HG03060 (cell line): ENCODE measurements at regions not wholly inside any gene's neighbourhood (a gene's known extent, or its start where the extent isn't known, plus 50 kb on each side); places are given as distances from the start of the nearest gene placed in this dataset.
"Not testable (repeated sequence)": the region's sequence is repeated elsewhere in the genome, so short reads cannot be mapped to it uniquely, and the experiment has no call there.

Experiments used
- ATAC-seq: cut with Tn5 transposase; IDR thresholded peaks from one replicate; pipeline ENCODE4 v1.9.1; 2021; ENCODE audit warnings: low read depth, moderate number of reproducible peaks; ENCODE audit not compliant: unreplicated experiment

DNA sequence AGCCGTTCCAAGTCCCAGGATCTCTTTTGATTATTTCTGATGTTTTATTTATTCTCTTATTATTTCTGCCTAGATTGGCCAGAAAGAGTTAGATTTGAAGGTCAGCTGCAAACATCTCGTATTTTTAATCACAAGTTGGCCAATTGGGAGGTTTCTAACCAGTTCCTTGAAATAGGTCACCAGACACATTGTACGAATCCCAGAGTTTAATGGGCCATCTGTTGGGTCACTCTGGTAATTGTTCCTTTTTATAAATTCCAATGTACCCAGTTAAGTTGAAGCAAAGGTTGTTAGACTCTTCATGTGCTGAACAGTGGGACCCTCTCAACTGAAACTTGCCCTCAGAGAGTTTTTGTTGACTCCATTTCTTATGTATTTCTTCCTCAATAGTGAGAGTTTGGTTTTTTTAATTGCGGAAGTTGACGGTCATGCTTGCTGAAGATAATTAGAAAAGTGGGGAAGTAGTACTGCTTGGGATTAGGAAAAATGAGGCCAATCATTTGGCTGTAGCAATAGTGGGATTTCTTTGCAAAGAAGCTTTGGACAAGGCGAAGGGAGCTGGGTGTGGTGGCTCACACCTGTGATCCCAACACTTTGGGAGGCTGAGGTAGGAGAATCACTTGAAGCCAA, 382.7 kb upstream of the RGS6 start:
- ATAC-seq, result no peak

DNA sequence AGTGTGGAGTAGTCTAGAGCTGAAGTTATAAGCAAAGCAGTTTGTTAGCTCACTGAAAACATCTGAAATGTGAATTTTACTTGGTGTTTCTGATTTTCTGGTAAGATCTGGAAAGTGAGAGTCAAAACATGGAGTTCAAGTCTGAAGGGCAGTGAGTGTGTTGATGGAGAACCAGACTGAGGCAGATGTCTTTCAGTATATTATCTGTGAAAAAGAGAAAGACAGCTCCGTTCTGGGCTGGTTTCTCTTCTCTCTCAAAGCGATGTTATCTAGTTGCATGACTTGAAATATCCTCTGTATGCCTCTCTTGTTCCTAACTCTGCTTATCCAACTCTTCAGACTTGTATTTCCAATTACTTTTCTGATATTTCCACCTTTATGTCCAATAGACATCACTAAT, 381.9 kb upstream of the RGS6 start:
- ATAC-seq, result no peak

DNA sequence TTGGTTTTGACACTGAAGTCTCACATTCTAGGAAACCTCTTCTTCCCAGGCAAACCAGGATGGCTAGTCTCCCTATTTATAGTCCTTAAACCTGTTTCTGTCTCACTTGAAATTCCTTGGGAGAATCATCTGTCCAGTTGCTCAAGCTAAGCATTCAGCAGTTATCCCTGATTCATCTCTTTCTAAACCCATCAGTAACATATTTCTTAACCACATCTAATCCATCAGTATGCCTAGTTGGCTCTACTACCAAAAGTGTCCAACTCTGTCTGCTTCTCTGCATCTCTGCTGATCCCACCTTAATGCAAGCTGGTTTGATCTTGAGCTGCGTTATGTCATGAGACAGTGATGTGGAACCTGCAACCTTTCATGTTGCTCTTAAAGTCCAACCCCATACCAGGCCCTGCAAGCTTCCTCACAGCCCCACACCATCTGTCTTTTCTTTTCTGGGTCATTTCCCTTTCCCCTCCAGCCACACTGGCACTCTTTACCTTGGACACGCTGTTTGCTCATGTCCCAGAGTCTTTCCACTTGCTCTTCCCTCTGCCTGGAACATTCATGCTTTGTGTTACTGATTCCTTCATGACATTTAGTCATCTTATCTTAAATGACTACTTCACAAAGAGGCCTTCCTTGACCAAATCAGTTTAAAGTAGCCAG, 380.8 kb upstream of the RGS6 start:
- ATAC-seq, result no peak

DNA sequence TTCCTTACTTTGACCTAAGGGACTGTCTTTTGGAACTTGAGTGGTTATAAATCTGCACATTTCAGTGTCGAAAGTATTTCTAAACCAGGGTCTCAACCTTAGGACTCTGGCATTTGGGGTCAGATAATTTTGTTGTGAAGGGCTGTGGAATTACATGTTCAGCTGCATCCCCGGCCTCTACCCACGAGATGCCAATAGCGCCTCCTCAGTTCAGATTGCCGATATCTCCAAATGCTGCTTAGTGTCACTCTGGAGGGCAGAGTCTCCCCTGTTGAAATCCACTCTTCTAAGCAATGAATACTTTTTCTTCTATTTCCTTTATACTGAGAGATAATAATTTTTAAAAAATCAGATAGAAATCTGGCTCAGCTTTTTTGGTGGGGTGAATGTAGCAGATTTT, 379.4 kb upstream of the RGS6 start:
- ATAC-seq, result no peak

DNA sequence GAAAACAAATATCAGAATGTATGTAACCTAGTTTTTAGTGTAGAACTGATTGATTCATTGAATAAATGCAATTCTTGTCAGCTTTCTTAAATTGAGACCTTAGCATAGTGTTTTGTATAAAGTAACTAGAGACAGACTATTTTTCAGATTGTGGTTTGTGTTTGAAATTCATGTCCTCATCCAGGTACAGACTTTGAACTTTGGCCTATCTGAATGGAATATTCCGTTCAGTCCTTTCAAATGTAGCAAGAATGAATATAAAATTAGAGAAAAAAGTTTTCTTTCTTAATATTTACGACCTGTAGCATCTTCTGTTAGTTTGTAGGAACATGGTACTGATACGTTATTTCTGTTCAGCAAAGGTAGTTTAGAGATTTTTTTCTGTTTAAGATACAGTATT, 378.4 kb upstream of the RGS6 start:
- ATAC-seq, result no peak

DNA sequence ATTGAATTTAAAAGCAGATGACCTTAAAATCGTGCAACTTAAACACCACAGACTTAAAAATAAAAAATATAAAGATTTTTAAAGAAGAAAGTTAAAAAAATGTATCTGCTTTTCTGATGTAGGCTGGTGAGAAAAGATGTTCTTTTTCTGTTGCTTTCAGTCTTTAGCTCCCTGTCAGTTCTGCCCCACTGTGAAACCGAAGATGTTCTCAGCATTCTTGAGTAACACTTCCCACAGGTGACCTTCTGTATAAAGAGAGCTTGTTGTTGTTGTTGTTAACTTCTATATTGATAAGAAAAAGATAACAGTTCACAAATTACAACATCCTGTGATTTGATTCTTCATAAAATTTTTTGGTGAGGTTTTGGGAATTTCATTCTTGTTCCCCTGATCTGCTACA, 377.9 kb upstream of the RGS6 start:
- no peak for ATAC-seq

DNA sequence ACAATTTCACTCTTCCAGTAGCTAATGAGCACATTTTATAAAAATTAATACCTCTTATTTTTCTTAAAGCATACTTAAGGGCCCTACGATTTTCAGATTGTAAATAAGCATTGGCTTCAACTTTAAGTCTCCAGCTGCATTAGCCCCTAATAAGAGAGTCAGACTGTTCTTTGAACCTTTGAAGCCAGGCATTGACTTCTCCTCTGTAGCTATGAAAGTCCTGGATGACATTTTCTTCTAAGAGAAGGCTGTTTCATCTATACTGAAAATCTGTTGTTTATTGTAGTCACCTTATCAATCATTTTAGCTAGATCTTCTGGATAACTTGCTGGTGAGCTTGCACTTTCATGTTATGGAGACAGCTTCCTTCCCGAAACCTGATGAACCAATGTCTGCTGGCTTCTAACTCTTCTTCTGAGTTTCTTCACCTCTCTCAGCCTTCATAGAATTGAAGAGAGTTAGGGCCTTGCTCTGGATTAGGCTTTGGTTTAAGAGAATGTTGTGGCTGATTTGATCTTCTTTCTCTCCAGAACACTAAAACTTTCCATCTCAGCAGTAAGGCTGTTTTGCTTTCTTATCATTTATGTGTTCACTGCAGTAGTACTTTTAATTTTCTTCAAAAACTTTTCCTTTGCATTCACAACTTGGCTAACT, 377.1 kb upstream of the RGS6 start:
- peak; percentile 1 for ATAC-seq

DNA sequence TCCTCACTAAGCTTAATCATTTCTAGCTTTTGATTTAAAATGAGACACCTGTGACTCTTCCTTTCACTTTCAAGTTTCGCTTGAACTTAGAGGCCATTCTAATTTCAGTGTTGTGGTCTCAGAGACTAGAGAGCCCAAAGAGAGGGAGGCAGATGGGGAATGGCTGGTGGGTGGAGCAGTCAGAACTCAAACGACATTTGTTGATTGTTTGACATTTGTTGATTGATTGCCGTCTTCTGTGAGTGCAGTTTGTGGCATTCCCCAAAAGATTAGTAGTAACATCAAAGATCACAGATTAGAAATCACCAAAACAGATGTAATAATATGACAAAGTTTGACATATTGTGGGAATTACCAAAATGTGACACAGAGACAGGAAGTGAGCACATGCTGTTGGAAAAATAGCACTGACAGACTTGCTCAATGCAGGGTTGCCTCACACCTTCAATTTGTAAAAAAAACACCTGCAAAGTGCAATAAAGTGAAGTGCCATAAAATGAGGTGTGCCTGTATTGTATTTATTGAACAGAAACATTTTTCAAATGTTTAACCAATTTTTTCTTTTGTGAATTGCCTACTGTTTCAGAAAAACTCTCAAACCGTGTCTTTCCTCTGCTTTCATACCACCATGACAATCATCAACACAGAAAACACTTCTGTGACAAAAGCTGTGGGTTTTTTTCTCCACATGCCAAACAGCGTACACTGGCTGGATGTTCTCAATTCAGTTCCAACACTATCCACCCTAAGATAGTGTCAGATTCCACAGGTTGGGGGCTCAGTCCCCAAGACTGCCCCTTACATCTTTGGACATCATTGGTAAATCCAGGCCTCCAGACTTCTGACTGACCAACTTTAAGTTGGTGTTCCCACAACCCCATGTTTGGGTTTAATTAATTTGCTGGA, 376.3 kb upstream of the RGS6 start:
- peak; percentile 81 for ATAC-seq

DNA sequence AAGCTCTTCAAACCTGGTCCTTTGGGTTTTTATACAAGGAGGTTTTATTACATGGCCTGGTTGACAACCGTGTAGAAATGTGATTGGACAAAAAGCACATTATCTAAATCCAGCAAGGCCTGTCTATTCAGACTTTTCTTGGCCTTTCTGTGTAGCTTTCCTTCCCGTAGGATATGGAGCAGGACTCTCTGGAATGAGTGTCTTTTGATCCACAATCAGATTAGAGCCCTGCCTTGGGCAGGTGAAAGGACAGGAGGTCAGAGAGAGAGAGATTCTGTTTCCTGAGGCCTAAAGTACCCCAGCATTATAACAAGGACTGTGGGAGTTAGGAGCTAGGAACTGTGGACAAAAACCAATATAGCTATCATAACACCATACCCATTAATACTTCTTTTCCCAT, 375.5 kb upstream of the RGS6 start:
- no peak for ATAC-seq

DNA sequence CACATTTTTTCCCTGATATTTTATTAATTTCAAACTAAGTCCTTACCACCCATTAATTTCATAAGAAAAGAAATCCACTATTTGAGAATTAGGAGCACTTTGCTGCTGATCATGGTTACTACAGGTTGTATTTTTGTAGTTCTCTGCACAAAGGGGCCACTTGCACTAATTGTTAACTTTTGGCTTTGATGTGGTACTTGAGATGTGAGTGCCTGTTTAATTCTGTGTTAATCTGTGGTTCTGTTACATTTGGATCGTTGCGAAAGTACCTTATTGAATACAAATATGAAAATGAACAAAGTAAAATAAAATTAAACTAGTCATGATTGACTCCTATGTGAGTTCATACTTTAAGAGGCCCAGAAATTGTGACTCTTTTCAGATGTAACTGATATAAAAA, 374.9 kb upstream of the RGS6 start:
- ATAC-seq, result no peak

DNA sequence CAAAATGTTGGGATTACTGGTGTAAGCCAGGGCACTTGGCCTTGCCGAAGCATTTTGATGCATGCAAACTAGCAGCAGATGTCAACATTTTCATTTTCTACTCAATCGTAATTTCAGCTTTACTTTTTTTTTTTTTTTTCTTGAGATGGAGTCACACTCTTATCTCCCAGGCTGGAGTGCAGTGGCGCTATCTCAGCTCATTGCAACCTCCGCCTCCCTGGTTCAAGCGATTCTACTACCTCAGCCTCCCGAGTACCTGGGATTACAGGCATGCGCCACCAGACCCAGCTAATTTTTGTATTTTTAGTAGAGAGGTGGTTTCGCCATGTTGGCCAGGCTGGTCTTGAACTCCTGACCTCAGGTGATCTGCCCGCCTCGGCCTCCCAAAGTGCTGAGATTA, 373.3 kb upstream of the RGS6 start:
- not testable (repeated sequence) for ATAC-seq

DNA sequence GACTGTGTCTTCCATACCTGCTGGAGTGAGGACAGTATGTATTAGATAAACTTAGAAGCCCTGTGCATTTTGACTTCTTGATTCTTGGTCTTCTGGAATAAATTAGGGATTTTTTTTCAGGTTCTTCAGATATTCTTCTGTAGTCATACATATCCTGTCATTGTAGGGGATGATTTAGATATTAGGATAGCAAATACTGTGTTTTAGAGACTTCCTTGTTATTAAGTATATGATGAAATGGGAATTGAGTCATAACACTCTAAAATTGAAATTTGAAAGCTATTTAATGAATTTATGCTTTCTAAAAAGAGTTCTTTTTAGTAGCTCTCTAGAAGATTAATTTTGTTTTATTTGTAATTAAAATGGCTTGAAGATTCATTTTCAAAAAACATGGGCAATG, 371.5 kb upstream of the RGS6 start:
- ATAC-seq, result no peak

DNA sequence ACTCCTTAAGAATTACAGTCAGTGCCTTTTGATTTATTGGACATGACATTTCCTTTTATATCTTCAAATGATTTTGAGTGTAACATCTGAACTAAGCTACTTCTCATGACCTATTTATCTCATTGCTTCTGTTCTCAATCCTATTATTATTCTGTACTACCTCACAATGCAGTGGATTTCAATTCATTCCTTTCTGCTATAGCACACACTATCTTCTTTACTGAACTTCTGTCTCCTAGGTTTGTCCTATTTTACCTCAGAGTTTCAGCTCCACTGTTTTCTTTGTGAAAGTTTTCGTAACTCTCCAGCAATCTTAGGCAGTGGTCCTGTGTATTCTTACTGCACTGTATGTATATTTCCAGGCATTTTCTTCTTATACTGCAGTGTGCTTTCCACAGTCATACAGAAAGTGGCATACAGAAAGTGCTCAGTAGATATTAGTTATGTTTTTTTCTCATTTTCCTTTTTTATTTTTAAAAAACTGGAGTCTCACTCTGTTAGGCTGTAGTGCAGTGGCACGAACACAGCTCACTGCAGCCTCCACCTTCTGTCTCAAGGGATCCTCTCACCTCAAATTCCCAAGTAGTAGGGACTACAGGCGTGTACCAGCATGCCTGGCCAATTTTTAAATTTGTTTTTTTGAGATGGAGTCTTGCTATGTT, 368.6 kb upstream of the RGS6 start:
- no peak for ATAC-seq

DNA sequence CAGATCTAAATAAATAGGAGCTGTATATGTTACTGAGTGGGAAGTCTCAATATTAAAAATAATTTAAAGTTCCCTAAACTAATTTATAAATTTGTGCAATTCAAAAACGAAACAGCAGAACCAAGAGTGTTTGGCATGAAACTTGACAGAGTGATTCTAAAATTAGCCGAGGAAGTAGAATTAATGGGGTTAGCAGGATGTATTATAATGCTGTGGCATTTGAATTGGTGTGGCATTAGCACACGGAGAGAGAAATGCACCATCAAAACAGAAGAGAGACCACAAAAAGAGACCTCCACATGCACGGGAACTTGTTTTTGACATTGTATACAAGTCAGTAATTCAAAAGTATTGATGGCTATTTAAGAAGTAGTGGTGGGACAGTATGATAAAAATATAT, 366.0 kb upstream of the RGS6 start:
- peak; percentile 56 for ATAC-seq

DNA sequence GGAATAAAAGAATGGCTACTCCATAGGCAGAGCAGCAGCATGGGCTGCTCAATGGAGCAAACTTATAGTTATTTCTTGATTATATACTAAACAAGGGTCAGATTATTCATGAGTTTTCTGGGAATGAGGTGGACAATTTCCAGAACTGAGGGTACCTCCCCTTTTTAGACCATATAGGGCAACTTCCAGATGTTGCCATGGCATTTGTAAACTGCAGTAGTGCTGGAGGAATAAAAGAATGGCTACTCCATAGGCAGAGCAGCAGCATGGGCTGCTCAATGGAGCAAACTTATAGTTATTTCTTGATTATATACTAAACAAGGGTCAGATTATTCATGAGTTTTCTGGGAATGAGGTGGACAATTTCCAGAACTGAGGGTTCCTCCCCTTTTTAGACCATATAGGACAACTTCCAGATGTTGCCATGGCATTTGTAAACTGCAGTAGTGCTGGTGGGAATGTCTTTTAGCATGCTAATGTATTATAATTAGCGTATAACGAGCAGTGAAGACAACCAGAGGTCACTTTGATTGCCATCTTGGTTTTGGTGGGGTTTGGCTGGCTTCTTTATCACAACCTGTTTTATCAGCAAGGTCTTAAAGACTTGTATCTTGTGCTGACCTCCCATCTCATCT, 364.6 kb upstream of the RGS6 start:
- ATAC-seq, result not testable (repeated sequence)

DNA sequence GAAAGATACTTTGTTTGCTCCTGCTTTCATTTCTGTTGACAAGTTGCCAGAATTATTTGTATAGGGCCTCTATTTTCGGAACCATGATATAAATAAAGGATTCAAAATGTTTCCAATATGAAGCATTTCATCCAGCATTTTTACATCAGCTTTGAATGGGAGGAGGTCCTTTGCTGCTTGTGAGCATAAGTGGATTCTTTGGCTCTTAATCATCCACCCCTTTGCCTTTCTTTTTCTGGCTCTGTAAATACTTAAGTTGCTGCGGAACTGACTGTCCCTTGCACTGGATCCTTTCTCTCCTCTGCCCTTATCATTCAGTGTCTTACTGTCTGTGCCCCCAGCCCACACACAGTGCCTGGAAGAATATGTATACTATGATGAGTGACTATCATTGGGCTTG, 357.3 kb upstream of the RGS6 start:
- no peak for ATAC-seq

DNA sequence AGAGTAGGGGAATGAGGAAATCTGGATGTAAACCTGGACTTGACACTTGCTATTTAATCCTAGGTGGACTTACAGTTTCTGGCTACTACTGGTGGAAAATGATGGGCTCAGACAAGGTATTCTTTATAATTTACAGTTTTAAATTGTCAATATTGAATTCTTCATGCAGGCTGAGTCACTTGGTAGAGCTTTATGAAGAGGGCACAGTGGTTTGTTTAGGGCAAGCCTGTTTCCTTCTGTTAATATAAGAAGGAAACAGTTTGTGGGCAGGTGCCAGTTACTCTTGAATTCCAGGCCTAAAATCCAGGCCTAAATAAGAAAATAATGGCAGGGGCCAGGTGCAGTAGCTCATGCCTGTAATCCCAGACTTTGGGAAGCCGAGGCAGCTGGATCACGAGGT, 355.8 kb upstream of the RGS6 start:
- no peak for ATAC-seq

DNA sequence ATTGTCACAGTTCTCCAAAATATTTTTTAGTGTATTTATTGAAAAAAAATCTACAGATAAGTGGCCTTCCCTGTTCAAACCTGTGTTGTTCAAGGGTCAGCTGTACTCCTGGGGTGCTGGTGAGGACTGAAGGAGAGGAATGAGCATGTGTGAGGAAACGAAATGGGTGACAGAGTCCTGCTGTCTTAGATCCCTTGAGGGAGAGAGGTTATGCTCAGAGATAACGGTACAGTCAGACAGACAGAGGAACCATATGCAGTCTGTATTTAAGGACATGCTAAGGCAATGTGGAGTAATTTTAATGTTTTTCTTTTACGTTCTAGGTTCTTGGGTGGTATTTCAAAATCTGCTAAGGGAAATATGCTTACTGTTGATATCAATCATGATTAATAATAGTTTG, 352.9 kb upstream of the RGS6 start:
- no peak for ATAC-seq

DNA sequence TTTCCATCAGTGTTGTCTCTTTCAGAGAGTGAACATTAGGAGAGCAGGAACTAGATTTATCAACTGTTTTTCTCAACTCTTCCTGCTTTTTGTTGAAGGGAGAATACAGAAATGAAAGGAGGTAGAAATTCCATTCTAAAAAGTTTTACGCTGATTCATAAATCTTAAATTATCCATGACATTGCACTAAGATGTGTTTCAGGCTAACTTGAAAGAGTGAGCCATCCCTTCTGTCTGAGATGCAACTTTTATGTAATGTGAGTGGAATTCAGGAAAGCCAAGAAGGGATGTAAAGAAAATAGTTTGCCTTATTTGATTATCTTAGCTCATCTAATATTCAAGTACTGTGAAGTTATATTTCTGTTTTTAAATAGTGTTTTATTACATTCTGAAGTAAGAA, 349.5 kb upstream of the RGS6 start:
- no peak for ATAC-seq

DNA sequence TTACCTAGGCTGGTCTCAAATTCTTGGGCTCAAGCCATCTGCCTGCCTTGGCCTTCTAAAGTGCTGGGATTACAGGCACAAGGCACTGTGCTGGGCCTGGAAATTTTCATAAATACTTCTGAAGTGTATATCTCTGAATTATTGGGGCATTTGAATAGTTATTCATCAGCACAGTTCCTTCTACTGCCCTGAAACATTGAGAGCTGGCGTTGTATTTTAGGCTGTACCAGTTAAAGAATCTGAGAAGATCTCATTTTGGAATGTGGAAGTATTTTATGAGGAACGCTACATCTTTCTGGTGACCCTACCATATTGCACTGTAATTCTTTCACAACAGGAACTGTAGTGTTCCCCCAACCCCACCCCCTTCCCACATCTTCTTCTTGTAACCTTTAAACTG, 349.0 kb upstream of the RGS6 start:
- no peak for ATAC-seq
